ENCODE measurements at regions not wholly inside any gene's neighbourhood (a gene's known extent, or its start where the extent isn't known, plus 50 kb on each side); places are given as distances from the start of the nearest gene placed in this dataset.
"Not testable (repeated sequence)": the region's sequence is repeated elsewhere in the genome, so short reads cannot be mapped to it uniquely, and the experiment has no call there.

GRCh38 chr13:48806522-48806921 is 152.8 kb downstream of the CYSLTR2 start:
- no peak for DNase-seq

- no peak for DNase-seq
Measured at GRCh38 chr13:48808683-48809082, 155.0 kb downstream of the CYSLTR2 start.

GRCh38 chr13:48810013-48810412 is 156.3 kb downstream of the CYSLTR2 start:
- DNase-seq, result no peak

- DNase-seq, result no peak
Measured at GRCh38 chr13:48813518-48813917, 159.8 kb downstream of the CYSLTR2 start.

GRCh38 chr13:48816700-48817099 is 159.0 kb upstream of the FNDC3A start:
- DNase-seq, result no peak

GRCh38 chr13:48817166-48817802 is 158.4 kb upstream of the FNDC3A start:
- no peak for DNase-seq

- DNase-seq, result no peak
Measured at GRCh38 chr13:48818495-48819356, 157.0 kb upstream of the FNDC3A start.

GRCh38 chr13:48819376-48819775 is 156.3 kb upstream of the FNDC3A start:
- DNase-seq, result no peak

GRCh38 chr13:48819899-48820298 is 155.8 kb upstream of the FNDC3A start:
- no peak for DNase-seq

- DNase-seq, result not testable (repeated sequence)
Measured at GRCh38 chr13:48823526-48823925, 152.2 kb upstream of the FNDC3A start.

- DNase-seq, result no peak
Measured at GRCh38 chr13:48826039-48826438, 149.7 kb upstream of the FNDC3A start.

GRCh38 chr13:48826922-48827454 is 148.7 kb upstream of the FNDC3A start:
- not testable (repeated sequence) for DNase-seq

GRCh38 chr13:48827709-48828108 is 148.0 kb upstream of the FNDC3A start:
- DNase-seq, result no peak

- peak in 4 of 58 donors; percentile 5 to 19 (median 8) for DNase-seq
Measured at GRCh38 chr13:48828962-48829411, 146.7 kb upstream of the FNDC3A start.

GRCh38 chr13:48829536-48829935 is 146.2 kb upstream of the FNDC3A start:
- DNase-seq, result no peak

- no peak for DNase-seq
Measured at GRCh38 chr13:48831248-48831647, 144.5 kb upstream of the FNDC3A start.

- DNase-seq, result no peak
Measured at GRCh38 chr13:48833412-48833811, 142.3 kb upstream of the FNDC3A start.

GRCh38 chr13:48835326-48835725 is 140.4 kb upstream of the FNDC3A start:
- DNase-seq, result not testable (repeated sequence)

- DNase-seq, result no peak
Measured at GRCh38 chr13:48838193-48838973, 137.3 kb upstream of the FNDC3A start.

- no peak for DNase-seq
Measured at GRCh38 chr13:48839171-48839570, 136.5 kb upstream of the FNDC3A start.

- no peak for DNase-seq
Measured at GRCh38 chr13:48840366-48840765, 135.3 kb upstream of the FNDC3A start.

- no peak for DNase-seq
Measured at GRCh38 chr13:48842316-48842715, 133.4 kb upstream of the FNDC3A start.

All from anterior cingulate cortex (tissue), 58 donors.